Neutrophil (primary cell): ENCODE measurements at regions not wholly inside any gene's neighbourhood (a gene's known extent, or its start where the extent isn't known, plus 50 kb on each side); places are given as distances from the start of the nearest gene placed in this dataset.

Experiments used
- H3K27ac ChIP-seq: fragments of 200-600 bp; sonication (generic); 2 replicates; pipeline ENCODE4 v1.5.1; 2016; ENCODE audit warnings: mild to moderate bottlenecking, moderate library complexity
- H3K27me3 ChIP-seq: fragments of 200-600 bp; sonication (generic); 2 replicates; pipeline ENCODE4 v1.6.0; 2016; ENCODE audit warnings: mild to moderate bottlenecking
- H3K36me3 ChIP-seq: fragments of 200-600 bp; sonication (generic); 2 replicates; pipeline ENCODE4 v1.5.1; 2017
- H3K4me1 ChIP-seq, 2 experiments: fragments of 200-600 bp in 1 of 2; sonication (generic) in 1 of 2; 1 replicate in 1 of 2; 2 replicates in 1 of 2; pipeline versions ENCODE4 v1.5.1 to v1.6.1; 2013 to 2016; ENCODE audit warnings: low read depth in 1 of 2, low read length in 1 of 2, mild to moderate bottlenecking in 1 of 2, moderate library complexity in 1 of 2; ENCODE audit not compliant: control insufficient read depth in 1 of 2, insufficient read depth in 1 of 2
- H3K4me3 ChIP-seq, 2 experiments: fragments of 200-600 bp in 1 of 2; sonication (generic) in 1 of 2; 1 replicate in 1 of 2; 2 replicates in 1 of 2; pipeline ENCODE4 v1.5.1; 2013 to 2016; ENCODE audit warnings: low read depth in 1 of 2, low read length in 1 of 2, mild to moderate bottlenecking in 1 of 2, moderate library complexity in 1 of 2
- H3K9me3 ChIP-seq: fragments of 200-600 bp; sonication (generic); 2 replicates; pipeline ENCODE4 v1.5.1; 2016
- CTCF ChIP-seq: fragments of 200-600 bp; sonication (generic); IDR thresholded peaks from 2 replicates; pipeline ENCODE4 v1.5.1; 2016; ENCODE audit warnings: antibody characterized with exemption

DNA sequence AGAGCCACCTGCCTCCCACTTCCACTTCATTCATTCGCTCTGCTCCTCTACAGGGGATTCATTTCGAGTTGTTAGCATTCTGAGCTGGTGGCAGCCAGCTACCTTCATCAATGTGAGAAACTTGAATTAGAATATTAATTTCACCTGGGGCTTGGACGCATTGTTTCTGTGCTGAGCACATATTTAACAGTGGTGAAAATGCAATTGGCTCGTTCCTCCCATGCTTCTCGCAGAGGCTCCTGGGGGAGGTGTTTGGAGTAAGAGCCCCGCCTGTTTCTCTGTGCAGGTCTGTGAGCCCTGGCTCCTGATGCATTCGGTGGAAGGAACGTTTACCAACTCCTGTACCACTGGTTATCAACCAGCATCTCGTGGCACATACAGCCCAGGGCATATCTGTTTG is 141.5 kb downstream of the AACS start:
- TF ChIP-seq CTCF, result no peak
- Histone ChIP-seq H3K36me3 (no peaks in the 10 kb centered on the region), H3K27me3 (peaks cover 31% of the 10 kb centered on the region), H3K4me3 (no peak overlapping the region), H3K27ac (no peak overlapping the region), H3K9me3 (no peaks in the 10 kb centered on the region), H3K4me1 (no peaks in the 10 kb centered on the region)

- no peaks in the 10 kb centered on the region for H3K9me3 ChIP-seq
- TF ChIP-seq CTCF, result no peak
- peaks cover 33% of the 10 kb centered on the region for H3K27me3 ChIP-seq
- no peaks in the 10 kb centered on the region for H3K36me3 ChIP-seq
- no peak overlapping the region for H3K27ac ChIP-seq
- no peak overlapping the region for H3K4me3 ChIP-seq
- H3K4me1 ChIP-seq, result no peaks in the 10 kb centered on the region
Measured at GRCh38 chr12:125208334-125208733, 143.1 kb downstream of the AACS start.

DNA sequence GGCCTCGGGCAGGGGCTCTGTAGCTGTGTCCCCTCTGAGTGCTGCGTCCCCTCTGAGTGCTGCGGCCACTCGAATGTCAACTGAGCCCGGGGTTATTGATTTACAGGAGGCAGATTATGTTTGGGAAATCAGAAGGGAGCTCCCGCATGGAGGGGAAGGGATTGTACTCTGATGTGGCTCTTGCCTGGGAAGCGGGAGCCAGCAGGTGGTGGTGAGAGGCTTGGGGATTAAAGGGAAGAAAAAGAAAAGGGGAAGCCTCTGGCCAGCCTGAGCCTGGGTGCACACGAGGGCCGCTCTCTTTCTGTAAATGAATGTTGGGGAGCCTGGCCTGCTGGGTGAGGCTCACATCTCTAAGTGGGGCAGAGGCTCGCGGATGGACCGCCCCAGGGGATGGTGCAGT is 143.7 kb downstream of the AACS start:
- H3K4me3 ChIP-seq, result no peak overlapping the region
- no peaks in the 10 kb centered on the region for H3K4me1 ChIP-seq
- TF ChIP-seq CTCF, result no peak
- H3K27me3 ChIP-seq, result peaks cover 34% of the 10 kb centered on the region
- H3K9me3 ChIP-seq, result no peaks in the 10 kb centered on the region
- no peaks in the 10 kb centered on the region for H3K36me3 ChIP-seq
- no peak overlapping the region for H3K27ac ChIP-seq

DNA sequence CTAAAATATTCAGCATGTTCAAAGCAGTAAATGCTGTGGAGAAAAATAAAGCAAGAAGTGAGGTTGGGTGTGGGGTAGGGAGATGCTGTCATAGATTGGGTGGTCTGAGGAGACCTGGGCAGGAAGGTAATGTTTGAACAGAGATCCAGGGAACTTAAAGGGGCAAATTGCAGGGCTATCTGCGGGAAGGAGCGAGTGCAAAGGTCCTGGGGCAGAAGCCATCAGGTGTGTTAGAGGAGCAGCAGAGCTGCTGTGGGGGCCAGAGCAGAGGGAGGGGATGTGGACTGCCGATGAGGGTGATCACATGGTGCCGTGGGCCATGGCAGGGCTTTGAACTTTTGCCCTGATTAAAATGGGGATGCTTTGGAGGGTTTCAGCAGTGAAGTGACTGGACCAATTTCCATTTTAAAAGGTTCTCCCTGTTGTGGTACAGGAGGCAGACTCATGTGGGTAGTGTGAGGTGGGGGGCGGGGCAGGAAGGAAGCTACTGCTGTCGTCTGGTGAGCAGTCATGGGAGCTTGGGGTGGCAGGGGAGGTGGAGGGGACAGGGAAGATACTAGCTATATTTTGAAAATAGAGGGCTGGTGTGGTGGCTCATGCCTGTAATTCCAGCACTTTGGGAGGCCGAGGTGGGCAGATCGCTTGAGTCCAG is 145.0 kb downstream of the AACS start:
- Histone ChIP-seq H3K36me3 (no peaks in the 10 kb centered on the region), H3K4me1 (no peaks in the 10 kb centered on the region), H3K27me3 (peaks cover 40% of the 10 kb centered on the region), H3K9me3 (no peaks in the 10 kb centered on the region), H3K27ac (no peak overlapping the region), H3K4me3 (no peak overlapping the region)
- no peak for TF ChIP-seq CTCF

DNA sequence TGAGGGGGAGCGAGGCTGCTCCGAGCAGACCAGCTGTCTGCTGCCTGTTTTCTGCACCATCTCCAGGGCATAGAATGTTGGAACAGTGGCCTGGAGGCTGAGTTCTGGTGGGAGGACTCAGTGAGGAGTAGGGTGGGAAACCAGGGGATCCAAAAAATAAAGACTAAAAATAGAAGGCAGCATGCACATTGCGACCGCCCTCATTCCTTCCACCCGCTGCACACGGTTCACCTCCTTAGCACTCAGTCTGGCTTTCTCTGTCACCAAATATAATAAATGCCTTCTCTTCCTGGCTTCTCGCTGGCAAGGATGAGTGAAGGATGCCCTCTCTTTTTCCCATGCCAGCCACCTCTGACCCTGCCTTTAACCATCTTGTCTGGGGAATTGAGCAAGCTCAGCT is 146.2 kb downstream of the AACS start:
- Histone ChIP-seq H3K4me3 (no peak overlapping the region), H3K36me3 (no peaks in the 10 kb centered on the region), H3K27me3 (peaks cover 32% of the 10 kb centered on the region), H3K9me3 (no peaks in the 10 kb centered on the region), H3K27ac (no peak overlapping the region), H3K4me1 (no peaks in the 10 kb centered on the region)
- no peak for TF ChIP-seq CTCF
